IMR-90 (cell line): ENCODE measurements at regions not wholly inside any gene's neighbourhood (a gene's known extent, or its start where the extent isn't known, plus 50 kb on each side); places are given as distances from the start of the nearest gene placed in this dataset.

Experiments
- ATAC-seq: fragments of 200-7000 bp; cut with Tn5 transposase; 2 replicates; pipeline ENCODE4 v1.9.1; 2020; ENCODE audit warnings: low read depth, mild to moderate bottlenecking, moderate library complexity
- BruUV-seq: library from RNA; stranded (reverse); fragments of 400-500 nt; replicated peaks from 2 replicates; lab custom pipeline; 2021; lab: Mats Ljungman, UMichigan
- CTCF ChIA-PET: fragments of 300-600 bp; formaldehyde crosslinking; extraction: SDS; loops from one replicate; lab custom pipeline; 2021; ENCODE audit warnings: antibody characterized with exemption; lab: Yijun Ruan, JAX
- POLR2A ChIA-PET: fragments of 300-600 bp; sonication (Branson Sonifier 250); formaldehyde crosslinking; loops from one replicate; lab custom pipeline; 2022; ENCODE audit warnings: antibody characterized with exemption; ENCODE audit not compliant: unreplicated experiment; lab: Charles Lee
- DNase-seq: peaks from one replicate; pipeline ENCODE4 v3.0.0; 2013
- H2AFZ ChIP-seq: replicated peaks from 2 replicates; pipeline ENCODE3; 2013; ENCODE audit warnings: low read length, mild to moderate bottlenecking; ENCODE audit not compliant: poor library complexity
- H2AK5ac ChIP-seq: 2 replicates; pipeline ENCODE4 v1.6.1; 2013; ENCODE audit warnings: low read depth, low read length, inconsistent platforms
- H2AK9ac ChIP-seq: replicated peaks from 2 replicates; pipeline ENCODE3; 2013; ENCODE audit warnings: mild to moderate bottlenecking, low read depth, low read length, moderate library complexity; ENCODE audit not compliant: poor library complexity
- H2BK120ac ChIP-seq: 2 replicates; pipeline ENCODE4 v1.6.1; 2013; ENCODE audit warnings: low read depth, low read length, inconsistent platforms
- H2BK15ac ChIP-seq: 3 replicates; pipeline ENCODE4 v1.6.1; 2013; ENCODE audit warnings: low read depth, low read length, inconsistent platforms
- H2BK20ac ChIP-seq: 2 replicates; pipeline ENCODE4 v1.6.1; 2013; ENCODE audit warnings: low read depth, mild to moderate bottlenecking, inconsistent platforms, low read length, moderate library complexity
- H2BK5ac ChIP-seq: 2 replicates; pipeline ENCODE4 v1.6.1; 2013; ENCODE audit warnings: mild to moderate bottlenecking, low read depth, low read length, inconsistent platforms; ENCODE audit not compliant: poor library complexity, severe bottlenecking
- H3K14ac ChIP-seq: replicated peaks from 2 replicates; pipeline ENCODE4 v1.6.1; 2013; ENCODE audit warnings: low read depth, low read length, inconsistent platforms
- H3K18ac ChIP-seq: 2 replicates; pipeline ENCODE4 v1.6.1; 2013; ENCODE audit warnings: low read depth, low read length, control low read depth
- H3K23ac ChIP-seq: 2 replicates; pipeline ENCODE4 v1.6.1; 2013; ENCODE audit warnings: low read depth, low read length, inconsistent platforms
- H3K27ac ChIP-seq: 2 replicates; pipeline ENCODE4 v1.5.1; 2013; ENCODE audit warnings: mild to moderate bottlenecking, control low read depth, low read length; ENCODE audit not compliant: insufficient read depth
- H3K27me3 ChIP-seq: 2 replicates; pipeline ENCODE4 v1.6.1; 2013; ENCODE audit warnings: low read length; ENCODE audit not compliant: control insufficient read depth, insufficient read depth
- H3K36me3 ChIP-seq: 2 replicates; pipeline ENCODE4 v1.6.1; 2013; ENCODE audit warnings: low read length, mixed read lengths; ENCODE audit not compliant: control insufficient read depth, insufficient read depth
- H3K4ac ChIP-seq: 2 replicates; pipeline ENCODE4 v1.6.1; 2013; ENCODE audit warnings: low read depth, low read length, inconsistent platforms
- H3K4me1 ChIP-seq: 2 replicates; pipeline ENCODE4 v1.6.1; 2013; ENCODE audit warnings: low read length, mixed read lengths; ENCODE audit not compliant: control insufficient read depth, insufficient read depth
- H3K4me2 ChIP-seq: 2 replicates; pipeline ENCODE4 v1.6.1; 2013; ENCODE audit warnings: low read depth, mild to moderate bottlenecking, control low read depth, low read length, moderate library complexity
- H3K4me3 ChIP-seq: 2 replicates; pipeline ENCODE4 v1.5.1; 2013; ENCODE audit warnings: low read depth, mild to moderate bottlenecking, control low read depth, low read length, moderate library complexity; ENCODE audit not compliant: insufficient read depth
- H3K56ac ChIP-seq: 2 replicates; pipeline ENCODE4 v1.6.1; 2013; ENCODE audit warnings: low read length, inconsistent platforms; ENCODE audit not compliant: insufficient read depth; ENCODE audit errors: extremely low read depth
- H3K79me1 ChIP-seq, 2 experiments: 2 replicates each; pipeline ENCODE4 v1.6.1; 2013; ENCODE audit warnings: low read length in 2 of 2, inconsistent platforms in 1 of 2, low read depth in 1 of 2
- H3K9ac ChIP-seq: 2 replicates; pipeline ENCODE4 v1.6.1; 2013; ENCODE audit warnings: low read depth, low read length, control low read depth
- H3K9me1 ChIP-seq: 2 replicates; pipeline ENCODE4 v1.6.1; 2013; ENCODE audit warnings: low read length, inconsistent platforms; ENCODE audit not compliant: insufficient read depth
- H3K9me3 ChIP-seq: 2 replicates; pipeline ENCODE4 v1.6.1; 2013; ENCODE audit warnings: low read length; ENCODE audit not compliant: control insufficient read depth, insufficient read depth
- H4K20me1 ChIP-seq: 2 replicates; pipeline ENCODE4 v1.6.1; 2013; ENCODE audit warnings: low read length, inconsistent platforms; ENCODE audit not compliant: insufficient read depth
- H4K5ac ChIP-seq: 2 replicates; pipeline ENCODE4 v1.6.1; 2013; ENCODE audit warnings: mild to moderate bottlenecking, low read depth, low read length, control low read depth
- H4K8ac ChIP-seq, 2 experiments: 2 replicates each; pipeline ENCODE4 v1.6.1; 2013; ENCODE audit warnings: low read depth in 2 of 2, low read length in 2 of 2, control low read depth in 1 of 2, inconsistent platforms in 1 of 2
- H4K91ac ChIP-seq: 2 replicates; pipeline ENCODE4 v1.6.1; 2013; ENCODE audit warnings: low read depth, low read length, inconsistent platforms; ENCODE audit not compliant: insufficient read depth
- BHLHE40 ChIP-seq: fragments of 150-350 bp; IDR thresholded peaks from 2 replicates; pipeline ENCODE4 v1.6.1; 2016; ENCODE audit warnings: mild to moderate bottlenecking, low read depth, low read length
- CEBPB ChIP-seq: IDR thresholded peaks from 2 replicates; pipeline ENCODE4 v1.6.1; 2012; ENCODE audit warnings: low read depth, low read length, improper control_type of control experiment
- FOS ChIP-seq: fragments of 150-350 bp; IDR thresholded peaks from 2 replicates; pipeline ENCODE4 v1.6.1; 2016; ENCODE audit warnings: low read depth, low read length
- MAFK ChIP-seq: IDR thresholded peaks from 2 replicates; pipeline ENCODE4 v1.6.1; 2012; ENCODE audit warnings: low read depth, low read length, improper control_type of control experiment
- NFE2L2 ChIP-seq: fragments of 150-350 bp; IDR thresholded peaks from 2 replicates; pipeline ENCODE4 v1.6.1; 2016; ENCODE audit warnings: low read depth, mild to moderate bottlenecking, low read length
- POLR2A ChIP-seq: IDR thresholded peaks from 2 replicates; pipeline ENCODE4 v1.6.1; 2012; ENCODE audit warnings: mild to moderate bottlenecking, low read depth, low read length
- RCOR1 ChIP-seq: IDR thresholded peaks from 2 replicates; pipeline ENCODE4 v1.6.1; 2012; ENCODE audit warnings: mild to moderate bottlenecking, low read length, improper control_type of control experiment; ENCODE audit not compliant: insufficient replicate concordance
- WGBS, 2 experiments: methylation state at CpG; one replicate each; pipeline versions ENCODE4 v1.1.5 to v1.1.7; 2013; ENCODE audit warnings: missing lambda C conversion rate in 2 of 2; ENCODE audit not compliant: insufficient read length in 1 of 2; ENCODE audit errors: extremely low coverage in 2 of 2; 5-methylcytosine and 5-hydroxymethylcytosine counted together
- dilution Hi-C: fragments of 300-500 bp; cut with HindIII; formaldehyde crosslinking; loops from one replicate; pipeline ENCODE4 v1.14.3; 2018; ENCODE audit warnings: low sequenced_read_pairs; ENCODE audit not compliant: unreplicated experiment
- in situ Hi-C: fragments of 300-500 bp; cut with MboI; formaldehyde crosslinking; loops from 3 replicates; pipeline ENCODE4 v1.14.3; 2019; ENCODE audit warnings: low sequenced_read_pairs, inconsistent platforms, mixed read lengths
- intact Hi-C: fragments of 100-400 bp; cut with micrococcal nuclease; formaldehyde crosslinking; loops from 2 replicates; pipeline ENCODE4 v1.10.0; 2022
- TF ChIP-seq, protein P1 (sequence below): fragments of 150-350 bp; IDR thresholded peaks from 2 replicates; pipeline ENCODE4 v1.6.1; 2017; ENCODE audit warnings: mild to moderate bottlenecking, antibody characterized with exemption, low read length, low read depth

DNA sequence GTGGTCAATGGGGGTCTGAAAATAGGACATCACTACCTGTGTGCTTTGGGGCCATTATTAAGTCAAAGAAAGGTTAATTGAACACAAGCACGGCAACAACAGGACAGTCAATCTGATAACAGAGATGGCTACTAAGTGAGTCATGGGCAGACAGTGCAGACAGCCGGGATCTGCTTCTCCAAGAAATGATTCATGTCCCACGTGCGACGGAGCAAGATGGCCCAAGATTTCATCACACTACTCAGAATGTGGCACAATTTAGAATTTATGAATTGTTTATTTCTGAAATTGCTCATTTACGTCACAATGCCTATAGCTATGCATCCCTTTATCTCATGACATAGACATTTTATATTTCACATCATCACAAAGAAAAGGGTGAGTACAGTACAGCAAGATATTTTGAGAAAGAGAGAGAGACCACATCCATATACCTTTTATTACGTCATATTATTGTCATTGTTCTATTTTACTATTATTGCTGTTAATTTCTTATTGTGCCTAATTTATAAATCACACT is 770.6 kb upstream of the NR2F2 start:
- Histone ChIP-seq H3K9me1 (peaks cover 3% of the 10 kb centered on the region; the same call in 1 of the 2 replicates), H3K9ac (no peak overlapping the region), H4K20me1 (no peaks in the 10 kb centered on the region), H3K23ac (no peak overlapping the region), H3K27ac (peak overlapping the region; percentile 3; the same call in 1 of the 2 replicates), H4K8ac (peak overlapping the region in 1 of 2 experiments; percentile 53; a peak in 2 of 4 replicates), H3K4ac (peak overlapping the region; percentile 61), H2BK5ac (peak overlapping the region; percentile 72), H3K79me1 (no peaks in the 10 kb centered on the region), H2BK120ac (peak overlapping the region; percentile 83), H3K4me1 (peaks cover 13% of the 10 kb centered on the region), H3K36me3 (no peaks in the 10 kb centered on the region), H3K18ac (peak overlapping the region; percentile 43; the same call in 1 of the 2 replicates), H3K14ac (peak overlapping the region; percentile 31; the same call in 1 of the 2 replicates), H3K56ac (0 out of 2 replicates have a peak overlapping the region, but pooled peaks have one; percentile 32), H2BK15ac (no peak overlapping the region), H4K5ac (no peak overlapping the region), H3K9me3 (no peaks in the 10 kb centered on the region), H2BK20ac (peak overlapping the region; percentile 92), H3K4me3 (no peak overlapping the region), H3K27me3 (no peaks in the 10 kb centered on the region), H4K91ac (peak overlapping the region; percentile 58), H2AFZ (peak overlapping the region; percentile 12), H2AK9ac (no peak overlapping the region), H2AK5ac (no peak overlapping the region), H3K4me2 (peak overlapping the region; percentile 29; the same call in 1 of the 2 replicates)
- CTCF ChIA-PET, result no interaction called here
- ATAC-seq, result peak; percentile 74
- dilution Hi-C loops, result no loop called here
- peak; percentile 97 for DNase-seq
- WGBS, 2 experiments, result no CpG with 5 or more reads among the region's 7 CpGs
- POLR2A ChIA-PET, result no interaction called here
- TF ChIP-seq NFE2L2 (no peak), POLR2A (no peak), FOS (peak; percentile 96), BHLHE40 (peak; percentile 98), RCOR1 (peak; percentile 79), CEBPB (peak; percentile 98), MAFK (0 out of 2 replicates have a peak, but pooled peaks have one; percentile 11)
- TF ChIP-seq, protein P1, sequence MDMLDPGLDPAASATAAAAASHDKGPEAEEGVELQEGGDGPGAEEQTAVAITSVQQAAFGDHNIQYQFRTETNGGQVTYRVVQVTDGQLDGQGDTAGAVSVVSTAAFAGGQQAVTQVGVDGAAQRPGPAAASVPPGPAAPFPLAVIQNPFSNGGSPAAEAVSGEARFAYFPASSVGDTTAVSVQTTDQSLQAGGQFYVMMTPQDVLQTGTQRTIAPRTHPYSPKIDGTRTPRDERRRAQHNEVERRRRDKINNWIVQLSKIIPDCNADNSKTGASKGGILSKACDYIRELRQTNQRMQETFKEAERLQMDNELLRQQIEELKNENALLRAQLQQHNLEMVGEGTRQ, result peak; percentile 80
- intact Hi-C loops, result loop anchor here (5.0 to 10.0 kb wide), 3 partner anchors 305 to 767 kb away; no protein-coding TSS in a partner anchor
- in situ Hi-C loops, result loop anchor here (25.0 kb wide), 1 partner anchor 777 kb away; the partner anchor contains the start of gene NR2F2
- BruUV-seq, result no TSS peak
